DMS 273 treated with DMSO at 0.1 percent for 48 hours (cell line): ENCODE measurements at regions not wholly inside any gene's neighbourhood (a gene's known extent, or its start where the extent isn't known, plus 50 kb on each side); places are given as distances from the start of the nearest gene placed in this dataset.

Experiments used
- DNase-seq: peaks from one replicate; lab custom pipeline; 2025; lab: John Stamatoyannopoulos, UW

DNA sequence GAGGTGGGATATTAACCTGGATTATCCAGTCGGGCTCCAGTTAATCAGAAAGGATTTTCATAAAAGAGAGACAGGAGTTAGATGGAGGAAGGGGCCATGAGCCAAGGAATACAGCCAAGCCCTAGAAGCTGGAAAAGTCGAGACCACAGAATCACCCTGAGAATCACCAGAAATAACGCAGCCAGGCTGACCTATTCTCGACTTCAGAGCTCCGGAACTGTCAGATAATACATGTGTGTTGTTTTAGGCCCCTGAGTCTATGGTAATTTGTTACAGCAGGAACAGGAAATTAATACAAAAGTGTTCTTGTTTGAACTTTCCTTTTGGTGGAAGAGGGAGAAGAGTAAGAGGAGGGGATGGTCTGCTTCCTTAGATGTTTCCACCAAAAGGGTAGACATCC lies 208.1 kb downstream of the JCAD start:
- no peak for DNase-seq

DNA sequence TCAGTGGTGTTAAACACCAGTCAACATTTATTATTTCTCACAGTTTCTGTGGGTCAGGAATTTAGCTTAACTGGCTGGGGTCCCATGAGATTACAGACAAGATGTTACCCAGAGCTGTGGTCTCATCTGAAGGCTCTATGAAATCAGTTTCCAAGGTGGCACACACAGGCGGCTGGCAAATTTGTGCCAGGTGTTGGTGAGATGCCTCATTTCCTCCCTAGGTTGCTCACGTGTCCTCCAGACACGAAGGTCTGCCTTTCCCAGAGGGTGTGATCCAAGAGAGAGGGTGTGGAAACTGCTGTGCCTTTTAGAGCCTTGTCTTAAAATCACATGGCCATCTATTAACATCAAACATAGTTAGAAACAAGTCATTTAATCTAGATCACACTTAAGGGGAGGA lies 209.0 kb downstream of the JCAD start:
- no peak for DNase-seq

DNA sequence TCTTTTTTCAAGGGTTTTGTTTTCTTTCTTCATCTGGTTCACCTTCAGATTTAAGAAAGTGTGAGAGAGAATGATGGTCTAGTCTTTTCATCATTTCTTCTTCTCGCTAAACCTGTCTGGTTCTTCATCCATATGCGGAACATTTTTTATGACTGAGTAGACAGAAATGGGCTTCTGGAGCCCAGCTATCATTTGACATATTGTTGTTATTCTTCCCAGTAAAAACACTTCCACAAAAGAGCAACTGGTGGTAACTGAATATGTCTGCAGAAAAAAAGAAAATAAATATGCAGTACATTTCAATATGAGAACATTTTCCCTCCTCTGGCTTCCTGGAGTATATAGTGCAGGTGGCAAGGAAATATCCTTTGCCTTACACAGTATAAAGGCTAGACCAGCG lies 209.5 kb downstream of the JCAD start:
- no peak for DNase-seq

DNA sequence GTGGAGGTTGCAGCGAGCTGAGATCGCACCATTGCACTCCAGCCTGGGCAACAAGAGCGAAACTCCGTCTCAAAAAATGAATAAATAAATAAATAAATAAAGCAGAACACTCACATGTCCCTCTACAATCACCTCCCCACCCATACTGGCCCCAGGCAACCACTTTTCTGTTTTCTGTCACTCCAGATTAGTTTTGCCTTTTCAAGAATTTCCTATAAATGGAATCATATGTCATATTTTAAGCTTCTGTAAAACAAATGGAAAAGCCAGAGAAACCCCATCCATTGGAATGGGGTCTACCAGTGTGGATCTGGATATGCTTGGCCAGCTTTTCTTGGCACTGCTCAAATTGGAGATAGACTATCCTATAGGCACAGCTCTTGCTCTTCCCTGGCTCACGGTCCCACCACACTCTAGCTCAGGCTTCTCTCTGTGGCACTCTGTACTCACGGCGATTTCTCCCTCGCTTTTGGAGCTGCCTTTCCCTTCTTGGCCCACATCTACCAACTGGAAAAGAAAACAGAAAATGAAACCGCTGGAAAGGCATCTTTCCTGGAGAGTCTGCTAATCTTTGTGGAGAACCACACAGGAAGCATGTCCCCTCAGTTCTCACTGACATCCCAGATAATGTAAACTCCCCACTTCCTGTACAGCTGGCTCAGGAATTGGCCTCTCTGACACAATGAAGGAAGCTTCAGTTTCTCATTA lies 210.1 kb downstream of the JCAD start:
- no peak for DNase-seq

DNA sequence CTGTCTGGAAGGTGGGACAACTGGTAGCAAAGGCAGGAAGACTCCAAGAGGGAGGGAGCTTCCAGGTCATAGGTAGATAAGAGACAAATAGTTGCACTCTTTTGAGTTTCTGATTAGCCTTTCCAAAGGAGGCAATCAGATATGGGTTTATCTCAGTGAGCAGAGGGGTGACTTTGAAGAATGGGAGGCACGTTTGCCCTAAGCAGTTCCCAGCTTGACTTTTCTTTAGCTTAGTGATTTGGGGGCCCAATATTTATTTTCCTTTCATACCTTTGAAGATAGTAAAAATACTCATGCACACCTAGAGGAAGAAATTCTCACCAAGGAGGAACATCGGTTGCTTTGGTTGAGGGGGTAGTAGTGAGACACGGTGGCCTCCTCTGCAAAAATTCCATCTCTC lies 212.1 kb upstream of the SVIL start:
- DNase-seq, result no peak

DNA sequence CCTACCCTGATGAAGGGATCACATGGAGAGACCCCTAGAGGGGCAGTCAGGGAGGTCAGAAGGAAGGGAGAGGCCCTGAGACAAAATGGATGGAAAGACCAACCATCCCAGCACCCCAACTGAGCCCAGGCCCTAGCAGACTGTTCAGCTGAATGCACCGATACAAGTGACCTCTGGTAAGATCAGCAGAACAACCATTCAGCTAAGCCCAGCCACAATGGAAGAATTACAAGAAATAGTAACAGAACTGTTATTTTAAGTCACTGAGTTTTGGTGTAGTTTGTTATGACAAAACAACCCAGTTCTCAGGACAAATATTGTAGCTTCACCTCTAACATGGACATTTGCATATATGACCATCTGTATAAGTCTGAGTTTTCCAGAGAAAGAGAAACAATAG lies 210.4 kb upstream of the SVIL start:
- DNase-seq, result no peak

DNA sequence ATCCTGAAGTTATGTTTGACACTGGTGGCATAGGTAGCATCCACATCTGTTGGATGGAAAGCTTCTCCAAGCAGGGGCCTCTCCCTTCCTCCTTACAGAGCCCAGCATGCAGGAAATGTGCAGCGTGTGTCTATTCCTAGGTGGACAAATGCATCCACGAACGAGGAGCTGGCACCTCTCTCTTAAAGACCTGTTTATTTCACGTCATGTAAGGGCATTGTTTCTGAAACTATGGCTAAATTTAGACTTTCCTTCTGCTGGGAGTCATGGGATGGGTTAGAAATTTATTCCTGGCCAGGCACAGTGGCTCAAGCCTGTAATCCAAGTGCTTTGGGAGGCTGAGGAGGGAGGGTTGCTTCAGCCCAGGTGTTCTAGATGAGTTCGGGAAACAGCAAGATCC lies 208.4 kb upstream of the SVIL start:
- DNase-seq, result no peak

DNA sequence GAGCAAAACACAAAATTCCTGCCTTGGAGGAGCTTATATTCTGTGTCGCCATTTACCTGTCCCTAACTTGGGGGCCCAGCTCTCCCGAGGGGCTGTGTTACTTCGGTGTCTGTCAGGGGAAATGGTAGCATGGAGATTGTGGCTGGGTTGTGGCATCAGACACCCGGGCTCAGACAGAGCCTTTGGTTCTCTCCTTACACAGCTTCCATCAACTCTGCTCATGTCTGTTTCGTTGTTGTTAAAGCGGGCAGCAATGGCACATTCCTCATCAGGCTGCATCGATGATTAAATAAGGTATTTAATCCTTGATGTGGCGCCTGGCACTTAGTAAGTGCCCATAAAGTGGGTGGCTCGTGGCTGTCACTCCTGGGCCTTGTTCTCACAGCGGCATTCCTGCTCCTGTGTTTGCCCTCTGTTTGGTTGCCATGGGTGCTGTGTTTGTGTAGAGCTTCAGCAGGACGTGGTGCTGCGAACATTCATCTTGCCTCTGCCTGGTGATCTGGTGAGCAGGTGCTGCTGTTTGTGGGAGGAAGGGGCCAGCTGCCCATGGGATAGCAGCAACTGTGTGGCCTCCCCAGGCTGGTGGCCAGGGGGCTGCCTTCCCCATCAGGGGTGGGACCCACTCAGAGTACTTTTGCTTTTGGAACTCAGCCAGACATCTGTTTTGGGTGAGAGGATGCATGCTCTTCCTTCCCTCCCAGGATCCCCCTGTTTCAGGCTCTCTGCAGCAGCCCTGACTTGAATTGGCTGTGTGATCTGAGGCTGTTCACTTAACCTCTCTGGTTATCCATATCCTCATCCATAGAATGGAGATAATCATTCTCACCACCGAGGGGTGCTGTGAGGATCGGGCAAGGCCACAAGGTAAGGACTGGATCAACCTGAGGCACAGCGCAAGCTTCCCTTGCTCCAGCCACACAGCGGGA lies 207.2 kb upstream of the SVIL start:
- DNase-seq, result no peak

DNA sequence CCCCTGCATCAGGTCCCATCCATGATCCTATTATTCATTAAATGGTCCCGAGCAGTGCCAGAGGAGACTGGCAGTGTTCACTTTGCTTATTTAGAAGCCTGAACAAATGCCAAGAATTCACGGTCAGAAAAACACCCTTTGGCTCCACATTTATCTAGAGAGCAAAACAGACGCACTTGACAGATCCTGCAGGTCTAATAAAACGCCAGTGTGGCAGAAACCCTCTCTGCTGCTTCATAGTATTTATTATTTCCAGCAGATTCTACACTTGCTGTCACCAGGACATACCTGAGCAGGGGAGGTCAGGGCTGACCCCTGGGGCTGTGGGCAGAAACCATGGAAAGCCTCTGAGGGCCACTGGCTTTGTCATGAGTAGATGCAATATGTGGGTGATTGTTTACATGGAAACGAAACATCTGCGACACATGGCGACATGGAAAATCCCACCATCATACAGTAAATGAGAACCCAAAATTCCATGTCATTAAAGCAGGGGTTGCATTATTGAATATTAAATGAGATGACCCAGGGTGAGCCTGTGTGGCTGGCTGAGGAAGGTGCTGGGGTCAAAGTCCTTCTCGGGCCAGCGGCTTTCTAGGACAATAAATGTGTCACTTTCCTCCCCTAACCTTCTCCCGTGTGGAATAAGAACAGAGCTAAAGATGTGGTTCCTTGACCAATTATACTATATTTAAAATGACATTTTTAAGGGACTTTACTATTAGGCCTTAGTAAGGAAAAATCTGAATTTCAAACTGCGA lies 205.9 kb upstream of the SVIL start:
- DNase-seq, result no peak

DNA sequence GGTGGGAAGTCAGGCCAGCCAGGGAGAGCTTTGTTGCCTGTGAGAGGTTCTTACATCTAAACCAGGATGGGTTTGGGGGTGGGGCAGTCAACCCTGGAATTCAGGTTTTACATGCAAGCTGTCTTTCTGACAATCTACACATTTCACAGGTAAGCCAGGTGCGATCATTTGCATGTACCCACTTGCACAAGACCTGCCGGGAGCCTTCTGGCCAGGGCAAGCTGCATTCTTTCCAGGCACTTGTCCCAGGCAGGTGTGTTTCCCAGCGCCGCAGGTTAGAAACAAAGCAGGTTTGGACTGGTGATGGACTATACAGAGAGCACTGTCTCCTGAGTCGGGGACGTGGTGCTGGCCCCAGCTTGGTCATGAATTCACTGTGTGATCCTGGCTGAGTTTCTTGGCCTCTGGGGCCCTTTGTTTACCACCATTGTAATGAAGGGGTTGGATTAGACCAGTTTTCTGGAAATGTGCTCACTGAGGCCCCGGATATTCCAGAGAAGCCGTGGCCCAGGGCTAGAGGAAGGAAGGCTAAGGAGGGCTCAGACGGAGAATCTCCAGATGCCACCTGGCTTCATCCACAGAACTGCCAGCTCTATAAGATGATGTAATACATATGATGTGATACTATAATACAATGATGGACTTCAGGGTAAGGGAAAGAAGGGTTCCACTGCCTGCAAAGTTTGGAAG lies 205.2 kb upstream of the SVIL start:
- DNase-seq, result no peak

DNA sequence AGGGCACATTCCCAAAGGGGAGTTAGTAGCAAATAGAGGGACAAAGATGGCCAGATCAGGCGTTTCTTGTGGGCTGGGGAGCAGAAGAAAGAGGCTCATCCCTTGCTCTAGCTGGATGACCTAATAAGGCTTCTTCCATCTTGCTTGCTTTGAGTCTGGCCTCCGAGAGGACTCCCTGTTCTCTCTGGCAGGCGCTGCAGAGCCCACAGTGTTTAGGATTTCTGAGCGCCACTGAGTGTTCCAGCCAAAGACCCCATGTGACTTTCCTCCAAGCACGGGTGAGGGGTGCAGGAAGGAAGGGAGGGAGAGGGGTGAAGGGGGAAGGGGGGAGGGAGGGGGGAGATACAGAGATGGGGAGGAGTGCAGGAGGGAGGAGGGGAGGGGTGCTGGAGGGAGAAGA lies 203.8 kb upstream of the SVIL start:
- DNase-seq, result no peak

DNA sequence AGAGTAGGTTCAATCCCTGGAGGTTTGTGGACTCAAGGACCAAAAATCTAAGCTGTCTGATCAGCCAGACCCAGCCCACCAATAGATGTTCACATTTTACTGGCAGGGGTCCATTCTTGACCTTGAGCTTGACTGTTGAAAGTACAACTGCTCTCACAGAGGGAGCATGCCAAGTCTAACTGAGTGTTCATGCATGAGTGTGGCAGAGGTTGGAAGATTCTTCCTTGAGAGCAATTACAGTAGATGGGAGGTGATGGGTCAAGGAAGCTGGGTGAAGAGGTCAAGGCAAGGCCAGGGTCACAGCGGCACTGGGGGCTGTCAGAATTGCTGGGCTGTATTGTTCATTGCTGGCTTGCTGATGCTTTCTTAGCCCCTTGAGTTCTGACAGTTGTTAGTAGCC lies 202.8 kb upstream of the SVIL start:
- no peak for DNase-seq

DNA sequence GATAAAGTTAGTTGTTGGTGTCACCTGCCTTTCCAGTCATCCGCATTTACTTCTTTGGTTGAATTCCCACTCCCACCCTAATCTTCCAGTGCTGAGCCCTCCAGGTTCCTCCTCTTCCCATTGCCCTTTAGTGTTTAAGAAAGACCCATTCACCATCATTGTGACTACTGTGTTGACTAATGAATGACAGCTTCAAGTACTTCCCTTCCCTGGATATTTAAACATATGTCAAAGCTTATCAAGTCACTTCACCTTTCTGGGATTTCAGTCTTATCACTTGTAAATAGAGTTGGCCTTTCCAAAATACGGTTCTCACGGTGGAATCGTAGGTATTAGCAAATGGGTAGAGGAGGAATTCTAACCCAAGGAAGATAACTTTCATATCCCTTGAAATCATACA lies 201.6 kb upstream of the SVIL start:
- no peak for DNase-seq

DNA sequence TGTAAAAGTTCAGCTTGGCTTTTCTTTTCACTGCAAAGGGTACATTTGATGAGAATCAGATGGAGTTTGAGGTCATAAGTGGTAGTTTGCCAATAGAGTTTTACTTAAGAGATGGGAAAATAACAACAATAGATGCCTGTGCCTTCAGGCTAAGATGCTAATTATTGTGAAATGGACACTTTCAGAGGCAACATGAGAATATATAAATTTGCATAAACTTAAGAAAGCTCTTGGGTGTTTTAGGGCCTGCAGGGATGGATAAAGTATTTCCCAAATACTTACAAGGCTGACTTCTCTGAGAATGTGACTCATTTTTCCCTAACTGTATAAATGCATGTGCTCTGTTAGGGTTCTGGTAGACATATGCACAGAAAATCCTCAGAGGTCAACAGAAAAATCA lies 200.3 kb upstream of the SVIL start:
- DNase-seq, result no peak

DNA sequence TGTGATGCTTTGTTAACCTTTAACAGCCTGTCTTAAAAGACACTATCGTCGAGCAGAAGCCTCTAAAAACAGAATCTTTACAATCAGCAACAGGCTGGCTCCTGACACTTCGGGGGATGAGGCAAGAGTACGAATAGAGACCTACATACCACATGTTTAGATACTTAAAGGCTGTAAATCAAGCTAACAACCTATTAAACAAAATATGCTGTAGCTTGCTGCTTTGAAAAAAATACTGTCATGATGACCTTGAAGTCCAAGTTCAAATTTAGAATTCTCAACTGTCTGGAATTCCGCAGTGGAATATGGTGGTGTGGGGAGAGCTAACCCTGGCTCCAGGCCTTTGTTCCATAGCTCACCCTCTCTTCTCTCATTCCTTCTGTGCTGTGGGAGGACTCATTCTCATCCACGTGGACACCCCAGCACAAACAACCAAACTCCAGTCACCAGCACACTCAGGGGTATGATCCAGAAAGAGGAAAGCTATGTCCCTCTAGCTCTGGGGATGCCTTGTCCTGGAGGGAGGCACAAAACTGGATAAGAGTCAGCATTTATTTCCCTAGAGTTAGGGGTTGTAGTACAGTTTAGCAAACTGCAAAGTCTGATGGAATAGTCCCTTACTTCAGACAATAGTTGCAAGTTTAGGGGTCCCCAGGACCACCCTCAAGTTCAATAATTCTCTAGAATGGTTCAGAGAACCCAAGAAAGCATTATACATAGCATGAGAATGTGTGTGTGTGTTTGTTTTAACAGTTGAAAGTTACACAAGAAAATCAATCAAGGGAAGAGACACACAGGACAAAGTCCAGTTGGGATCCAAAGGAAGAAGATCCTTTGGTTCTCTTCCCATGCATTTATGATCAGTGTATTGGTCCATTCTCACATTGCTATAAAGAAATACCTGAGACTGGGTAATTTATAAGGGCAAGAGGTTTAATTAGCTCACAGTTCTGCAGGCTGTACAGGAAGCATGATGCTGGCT lies 196.1 kb upstream of the SVIL start:
- DNase-seq, result no peak

DNA sequence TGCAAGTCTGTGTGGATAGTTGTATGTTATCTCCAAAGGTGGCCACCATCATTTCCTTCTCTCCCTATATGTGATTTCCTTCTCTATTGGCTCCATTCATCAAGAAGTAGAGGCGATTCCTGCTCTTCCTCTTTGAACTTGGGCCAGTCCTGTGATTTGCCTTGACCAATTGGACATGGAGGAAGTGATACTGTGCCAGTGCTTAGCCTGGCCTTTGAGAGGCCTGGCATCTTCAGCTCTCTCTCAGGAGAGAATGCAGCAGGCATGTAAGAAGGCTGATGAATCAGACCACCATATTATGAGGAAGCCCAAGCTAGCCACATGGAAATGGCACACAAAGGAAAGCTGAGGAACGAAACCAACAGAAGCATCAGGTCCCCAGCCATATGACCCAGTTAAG lies 195.0 kb upstream of the SVIL start:
- no peak for DNase-seq

DNA sequence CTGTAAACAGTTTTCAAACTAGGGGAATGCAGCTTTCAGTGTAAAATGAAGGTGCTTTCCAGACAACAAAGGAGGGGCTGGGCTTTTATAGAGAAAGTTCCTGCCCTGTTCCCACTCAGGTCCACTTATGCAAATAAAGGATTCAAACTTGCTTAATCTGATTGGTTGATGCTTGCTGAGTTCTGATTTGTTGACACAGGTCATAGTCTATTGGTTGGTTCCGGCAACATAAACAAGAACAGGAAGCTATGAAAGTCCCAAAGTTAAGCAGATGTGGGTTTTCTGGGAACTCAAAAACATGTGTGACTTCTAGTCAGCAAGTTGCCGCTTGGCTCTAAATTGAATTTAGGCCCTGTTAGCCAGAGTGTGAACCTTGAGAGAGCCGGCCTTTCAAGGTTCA lies 194.2 kb upstream of the SVIL start:
- no peak for DNase-seq

DNA sequence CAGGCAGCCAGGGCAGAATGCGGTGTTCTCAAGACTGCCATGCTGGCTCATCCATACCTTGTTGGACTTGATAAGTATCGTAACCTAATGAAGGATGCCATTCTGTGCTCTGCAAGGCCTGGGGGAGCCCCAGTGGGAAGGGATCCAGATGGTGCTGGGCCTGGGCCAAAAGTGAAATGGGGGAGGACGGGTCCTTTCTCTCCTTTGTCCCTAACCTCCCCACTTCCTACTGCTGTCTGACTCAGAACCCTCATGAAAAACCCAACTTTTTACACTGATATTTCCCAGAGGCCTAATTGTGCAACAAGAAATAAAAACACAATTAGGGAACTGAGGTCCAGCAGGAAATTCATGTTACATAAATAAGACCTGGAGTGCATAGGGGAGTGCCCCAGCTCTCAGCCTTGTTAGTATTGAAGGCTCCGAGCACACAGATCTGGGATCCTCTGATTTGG lies 193.7 kb upstream of the SVIL start:
- no peak for DNase-seq

DNA sequence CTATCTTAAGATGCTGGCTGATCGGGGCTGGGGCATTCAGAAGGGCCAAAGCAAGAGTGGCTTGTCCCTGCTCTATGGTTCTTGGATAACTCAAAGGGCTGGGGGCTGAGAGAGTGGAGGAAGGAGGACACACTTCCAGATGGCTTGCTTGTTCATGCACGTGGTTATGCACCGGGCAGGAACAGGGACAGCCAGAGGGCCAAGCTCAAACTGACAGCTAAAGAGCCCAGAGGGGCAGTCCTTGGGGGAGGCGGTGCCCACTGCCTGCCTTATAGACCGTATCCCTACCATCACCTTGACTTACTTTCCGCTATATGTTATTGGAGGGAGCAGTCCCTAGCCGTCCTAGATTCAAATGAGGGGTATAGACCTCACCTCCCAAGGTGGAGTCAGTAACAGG lies 192.7 kb upstream of the SVIL start:
- no peak for DNase-seq

DNA sequence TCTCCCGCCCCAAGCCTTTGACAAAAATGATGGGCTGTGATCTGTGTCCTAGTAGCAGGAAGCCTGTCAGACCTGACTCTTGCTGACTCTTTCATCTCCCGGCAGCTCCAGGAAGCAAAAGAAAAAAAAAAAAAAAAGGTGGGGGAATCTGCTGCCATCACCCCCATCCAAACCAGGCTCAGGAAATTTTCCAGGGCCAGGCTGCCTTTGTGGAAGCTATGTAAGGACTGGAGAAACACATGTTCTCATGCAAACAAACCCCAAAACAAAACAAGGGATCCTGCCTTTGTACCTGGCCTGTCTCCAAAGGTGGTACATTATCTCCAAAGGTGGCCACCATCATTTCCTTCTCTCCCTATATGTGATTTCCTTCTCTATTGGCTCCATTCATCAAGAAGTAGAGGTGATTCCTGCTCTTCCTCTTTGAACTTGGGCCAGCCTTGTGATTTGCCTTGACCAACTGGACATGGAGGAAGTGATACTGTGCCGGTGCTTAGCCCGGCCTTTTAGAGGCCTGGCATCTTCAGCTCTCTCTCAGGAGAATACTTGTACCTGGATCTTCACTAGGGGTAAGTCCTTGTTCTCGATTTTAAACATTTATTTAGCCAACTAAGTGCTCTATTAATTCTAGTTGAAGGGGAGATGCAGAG lies 192.2 kb upstream of the SVIL start:
- DNase-seq, result no peak
